NCI-H2171 treated with DMSO at 0.1 percent for 48 hours (cell line): ENCODE measurements at regions not wholly inside any gene's neighbourhood (a gene's known extent, or its start where the extent isn't known, plus 50 kb on each side); places are given as distances from the start of the nearest gene placed in this dataset.
"Not testable (repeated sequence)": the region's sequence is repeated elsewhere in the genome, so short reads cannot be mapped to it uniquely, and the experiment has no call there.

Experiments
- DNase-seq: peaks from one replicate; lab custom pipeline; 2025; lab: John Stamatoyannopoulos, UW

DNA sequence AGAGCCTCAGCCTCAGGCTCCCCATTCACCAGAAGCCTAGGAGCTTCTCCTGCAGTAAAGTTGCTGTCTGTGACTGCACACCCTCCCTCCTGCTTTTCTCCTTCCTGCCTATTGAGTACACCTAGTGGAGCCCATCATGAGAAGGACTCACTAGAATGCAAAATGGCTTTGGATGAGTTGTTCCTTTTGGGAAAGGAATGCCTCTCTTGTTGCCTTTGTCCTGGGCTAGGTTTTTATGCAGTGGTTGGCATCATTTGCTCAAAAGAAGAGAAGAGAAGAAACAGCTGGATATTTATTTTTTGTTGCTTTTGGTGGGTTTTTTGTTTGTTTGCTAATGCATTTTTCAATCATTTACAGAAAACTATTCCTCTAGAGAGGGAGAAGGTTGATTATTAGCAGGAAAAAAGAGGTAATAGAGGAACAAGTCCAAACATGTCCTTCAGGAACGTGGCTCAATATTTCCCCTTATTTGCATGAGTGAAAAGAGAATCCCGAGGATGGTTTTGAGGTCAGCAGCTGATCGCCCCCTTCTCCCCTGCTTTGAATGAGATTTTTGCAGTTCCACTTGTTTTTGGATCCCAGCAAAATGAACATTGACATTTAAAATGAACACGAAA is 369.9 kb upstream of the NRP1 start:
- DNase-seq = no peak

GRCh38 chr10:33703501-33704213 is 369.2 kb upstream of the NRP1 start:
- DNase-seq = no peak

DNA sequence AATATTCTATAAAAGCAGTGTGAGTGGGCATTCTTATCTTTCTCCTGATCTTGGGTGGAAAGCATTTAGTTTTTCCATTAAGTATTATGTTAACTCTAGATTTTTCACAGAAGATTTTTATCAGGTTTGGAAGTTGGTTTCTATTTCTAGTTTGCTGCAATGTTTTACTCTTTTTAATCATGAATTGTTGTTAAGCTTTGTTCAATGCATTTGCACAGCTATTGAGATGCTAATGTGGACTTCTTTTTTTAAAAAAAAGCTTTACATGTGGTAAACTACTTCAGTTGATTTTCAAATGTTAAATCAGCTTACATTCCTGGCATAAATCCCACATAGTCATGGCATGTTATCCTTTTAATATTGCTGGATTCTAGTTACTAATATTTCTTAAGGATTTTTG is 363.6 kb upstream of the NRP1 start:
- no peak for DNase-seq

GRCh38 chr10:33697016-33697415 is 362.5 kb upstream of the NRP1 start:
- DNase-seq = no peak

DNA sequence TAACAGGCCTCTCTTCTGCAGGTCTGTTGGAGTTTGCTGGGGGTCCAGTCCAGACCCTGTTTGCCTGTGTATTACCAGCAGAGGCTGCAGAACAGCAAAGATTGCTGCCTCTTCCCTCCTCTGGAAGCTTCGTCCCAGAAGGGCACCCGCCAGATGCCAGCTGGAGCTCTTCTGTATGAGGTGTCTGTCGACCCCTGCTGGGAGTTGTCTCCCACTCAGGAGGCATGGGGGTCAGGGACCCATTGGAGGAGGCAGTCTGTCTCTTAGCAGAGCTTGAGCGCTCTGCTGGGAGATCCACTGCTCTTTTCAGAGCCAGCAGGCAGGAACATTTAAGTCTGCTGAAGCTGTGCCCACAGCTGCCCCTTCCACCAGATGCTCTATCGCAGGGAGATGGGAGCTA is 361.1 kb upstream of the NRP1 start:
- DNase-seq = no peak

DNA sequence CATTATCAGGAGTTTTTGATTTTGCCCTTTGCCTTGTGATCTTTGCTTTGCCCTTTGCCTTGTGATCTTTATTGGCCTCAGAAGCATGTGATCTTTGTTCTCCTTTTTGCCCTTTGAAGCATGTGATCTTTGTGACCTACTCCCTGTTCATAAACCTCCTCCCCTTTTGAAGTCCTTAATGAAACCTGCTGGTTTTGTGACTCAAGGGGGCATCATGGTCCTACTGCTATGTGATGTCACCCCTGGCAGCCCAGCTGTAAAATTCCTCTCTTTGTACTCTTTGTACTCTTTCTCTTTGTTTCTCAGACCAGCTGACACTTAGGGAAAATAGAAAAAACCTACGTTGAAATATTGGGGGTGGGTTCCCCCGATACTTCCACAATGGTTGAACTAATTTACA is 356.1 kb upstream of the NRP1 start:
- DNase-seq = not testable (repeated sequence)

DNA sequence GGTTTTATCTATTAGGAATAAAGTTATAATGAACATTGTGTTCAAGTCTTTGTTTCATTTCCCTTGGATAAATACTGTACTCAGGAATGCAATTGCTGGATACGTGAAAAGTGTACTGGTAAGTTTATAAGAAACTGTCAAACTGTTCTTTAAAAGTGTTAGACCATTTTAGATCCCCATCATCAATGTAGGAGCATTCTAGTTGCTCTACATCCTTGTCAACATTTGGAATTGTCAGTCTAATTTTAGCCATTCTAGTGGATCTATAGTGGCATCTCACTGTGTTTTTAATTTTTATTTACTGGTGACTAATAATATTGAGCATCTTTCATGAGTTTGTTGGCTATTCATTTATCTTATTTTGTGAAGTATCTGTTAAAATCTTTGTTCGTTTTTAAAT is 354.0 kb upstream of the NRP1 start:
- DNase-seq = no peak

GRCh38 chr10:33684211-33684611 is 349.7 kb upstream of the NRP1 start:
- no peak for DNase-seq

GRCh38 chr10:33681595-33681994 is 347.1 kb upstream of the NRP1 start:
- DNase-seq = no peak

DNA sequence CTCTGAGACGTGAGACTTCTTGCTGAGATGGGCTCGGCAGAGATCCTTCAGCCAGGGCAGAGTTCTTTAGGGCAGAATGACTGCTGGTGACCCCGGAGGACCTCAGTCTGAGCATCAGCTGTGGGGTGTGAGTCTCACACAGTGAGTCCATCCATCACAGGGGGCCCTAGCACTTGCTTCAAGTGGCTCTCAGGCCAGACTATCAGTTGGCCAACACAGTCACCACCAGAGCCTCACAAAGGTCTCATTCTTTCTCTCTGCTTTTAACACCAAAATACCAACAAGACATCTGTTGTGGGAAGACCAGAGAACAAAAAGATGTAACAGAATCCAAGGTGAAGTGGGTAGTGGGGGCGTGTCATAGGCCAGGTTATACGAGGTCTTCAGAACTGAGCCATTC is 345.6 kb upstream of the NRP1 start:
- peak; percentile 8 for DNase-seq

GRCh38 chr10:33676606-33677339 is 342.3 kb upstream of the NRP1 start:
- DNase-seq = no peak

- DNase-seq = no peak
These were observed 340.6 kb upstream of the NRP1 start for GRCh38 chr10:33674986-33675599.

DNA sequence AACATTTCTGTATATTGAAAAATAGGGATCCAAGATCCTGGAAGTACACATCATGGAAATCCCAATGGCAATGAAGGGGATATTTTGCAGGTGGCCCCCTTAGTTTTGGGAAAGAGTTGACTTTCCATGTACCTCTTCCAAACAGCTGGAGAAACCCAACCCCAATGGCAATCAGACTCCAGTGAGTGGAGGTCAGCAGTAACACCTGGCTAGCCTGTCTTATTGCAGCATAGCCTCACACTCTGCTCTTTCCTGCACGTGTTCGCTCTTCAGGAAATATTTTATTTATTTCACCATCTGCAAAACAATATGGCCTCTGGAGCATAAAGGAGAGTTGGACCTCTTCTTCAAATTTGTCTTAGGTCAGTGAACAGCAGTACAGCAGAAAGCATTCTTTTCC is 340.0 kb upstream of the NRP1 start:
- no peak for DNase-seq

DNA sequence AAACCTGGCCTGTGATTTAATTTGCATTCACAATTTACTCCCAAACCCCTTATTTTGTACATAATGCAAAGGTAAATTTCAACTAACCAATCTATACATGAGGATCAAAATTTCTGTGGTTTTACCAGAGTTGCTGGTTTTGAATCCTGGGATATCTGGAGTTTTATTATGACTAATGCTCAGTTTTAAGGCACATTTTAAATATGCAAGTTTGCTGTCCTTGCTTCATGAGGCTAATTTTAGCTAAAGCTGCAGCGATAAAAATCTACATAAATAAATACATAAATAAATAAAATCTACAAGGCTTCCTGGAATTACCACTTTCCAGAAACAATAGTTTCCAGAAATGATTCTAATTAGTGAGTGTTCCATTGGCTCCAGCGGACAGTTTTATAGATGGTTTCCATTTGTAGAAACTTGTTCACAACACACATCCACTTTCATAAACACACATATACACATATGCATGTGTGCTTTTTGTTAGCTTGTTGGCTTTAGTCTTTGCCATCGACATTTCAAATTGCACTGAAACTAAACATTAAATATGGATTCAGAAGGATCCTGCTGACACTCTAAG is 339.5 kb upstream of the NRP1 start:
- DNase-seq = no peak

DNA sequence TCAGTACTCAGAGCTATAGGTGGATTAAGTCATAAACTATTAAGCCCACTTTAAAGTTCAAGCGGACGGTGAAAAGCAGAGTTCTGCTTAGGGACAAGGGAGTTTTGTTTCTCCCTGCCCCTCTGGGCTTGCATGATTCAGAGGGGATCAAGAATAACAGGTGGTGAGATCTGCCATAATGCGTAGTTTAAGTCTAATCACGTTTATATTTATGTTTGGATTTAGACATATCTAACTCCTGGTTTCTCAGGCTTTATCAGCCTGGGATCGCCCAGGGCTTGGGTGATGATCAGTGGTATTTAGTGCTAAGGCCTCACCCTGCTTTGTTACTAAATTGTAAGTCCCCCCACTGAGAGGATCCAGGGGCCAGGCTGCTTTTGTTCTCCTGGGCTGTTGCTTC is 335.4 kb upstream of the NRP1 start:
- no peak for DNase-seq

DNA sequence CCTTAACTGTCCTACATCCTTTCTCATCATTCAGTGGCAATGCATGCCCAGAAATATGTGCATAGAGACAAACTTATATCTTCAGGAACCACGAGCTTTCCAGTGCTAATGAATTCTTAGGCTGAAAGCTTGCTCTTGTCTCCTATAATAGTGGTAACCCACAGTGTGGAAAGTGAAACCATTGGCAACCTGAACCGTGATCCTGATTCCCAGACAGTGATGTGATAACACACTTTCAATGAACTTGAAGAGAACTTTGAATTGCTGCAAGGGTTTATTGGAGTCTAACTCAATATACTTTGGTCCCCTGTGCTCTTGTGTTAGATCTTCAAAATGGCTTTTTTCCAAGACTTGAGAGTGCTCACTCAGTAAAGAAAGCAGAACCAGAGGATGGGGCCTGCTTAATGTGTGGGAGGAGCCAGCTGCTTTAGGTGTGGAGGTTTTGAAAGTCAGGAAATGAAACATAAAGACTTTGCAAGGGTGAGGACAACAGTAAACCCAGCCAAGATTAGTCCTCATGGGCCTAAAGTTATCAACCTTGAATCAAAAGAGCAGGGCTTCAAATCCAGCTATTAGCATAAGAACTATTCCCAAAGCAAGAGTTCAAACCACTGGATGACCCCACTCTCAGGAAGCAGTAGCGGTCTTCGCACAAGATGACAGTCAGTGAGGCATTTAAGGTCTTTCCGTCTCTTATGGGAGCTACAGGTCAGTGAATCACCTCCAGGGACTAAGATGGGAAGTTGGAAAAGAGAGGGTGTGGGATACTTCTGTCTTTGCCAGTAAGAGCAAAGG is 332.4 kb upstream of the NRP1 start:
- DNase-seq = no peak

- DNase-seq = no peak
These were observed 331.0 kb upstream of the NRP1 start for GRCh38 chr10:33665501-33665900.

GRCh38 chr10:33664070-33664469 is 329.6 kb upstream of the NRP1 start:
- no peak for DNase-seq

DNA sequence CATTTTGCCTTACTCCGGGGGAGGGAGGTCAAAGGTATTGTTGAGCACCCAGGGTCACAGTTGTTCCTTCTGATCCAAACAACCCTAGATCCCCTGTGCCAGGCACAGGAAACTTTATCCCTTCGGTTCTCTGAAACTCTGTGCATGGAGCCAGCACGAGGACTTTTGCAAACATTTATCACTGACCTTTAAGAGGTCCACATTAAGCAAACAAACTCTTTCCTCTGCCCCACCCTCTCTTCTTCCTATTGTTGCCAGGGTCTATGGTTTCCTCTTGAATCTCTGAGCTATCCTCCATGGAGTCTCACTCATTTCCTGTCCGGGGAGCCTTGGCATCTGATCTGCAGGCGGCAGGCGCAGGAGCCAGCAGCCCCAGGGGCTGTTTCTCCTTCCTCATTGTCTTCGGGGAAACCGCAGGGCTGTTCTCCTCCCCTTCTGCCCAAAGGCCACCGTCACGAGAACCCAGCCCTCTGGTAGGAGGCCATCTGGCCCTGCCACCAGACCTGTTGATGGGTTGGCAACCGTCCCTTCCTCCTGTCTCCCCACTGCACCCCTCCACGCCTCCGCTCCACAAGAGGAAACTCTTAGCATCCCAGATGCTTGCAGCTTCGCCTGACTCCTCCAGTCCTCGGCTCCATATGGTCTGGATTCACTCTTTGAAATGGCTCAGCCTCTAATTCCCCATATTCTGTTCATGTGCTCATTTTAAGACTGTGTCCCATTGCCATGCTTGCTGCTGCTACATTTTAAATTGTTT is 327.3 kb upstream of the NRP1 start:
- DNase-seq = peak; percentile 88

GRCh38 chr10:33660329-33660728 is 325.9 kb upstream of the NRP1 start:
- DNase-seq = no peak

DNA sequence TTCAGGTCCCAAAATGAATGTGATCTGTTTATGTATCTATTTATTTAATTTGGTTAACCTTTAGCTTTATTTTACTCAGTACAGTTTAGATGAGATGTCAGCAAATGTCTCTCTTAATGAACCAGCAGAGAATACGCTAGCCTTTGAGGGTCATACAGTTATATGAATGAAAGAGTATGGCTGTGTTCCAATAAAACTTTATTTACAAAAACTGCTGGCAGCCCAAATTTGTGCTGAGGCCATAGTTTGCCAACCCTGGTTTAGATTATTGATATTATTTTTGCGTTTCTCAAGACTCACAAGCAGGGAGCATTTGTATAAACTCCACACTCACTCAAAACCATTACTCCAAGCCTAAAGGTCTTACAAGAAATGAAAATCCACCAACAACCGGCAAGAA is 323.4 kb upstream of the NRP1 start:
- DNase-seq = no peak
